COR-L47 (cell line): ENCODE measurements at regions not wholly inside any gene's neighbourhood (a gene's known extent, or its start where the extent isn't known, plus 50 kb on each side); places are given as distances from the start of the nearest gene placed in this dataset.

Experiments used
- DNase-seq: peaks from one replicate; lab custom pipeline; 2025; lab: John Stamatoyannopoulos, UW

- DNase-seq = no peak
Observed at GRCh38 chr11:71075871-71076420, 176.4 kb downstream of the SHANK2 start.

- DNase-seq = no peak
Observed at GRCh38 chr11:71075116-71075720, 177.2 kb downstream of the SHANK2 start.

- DNase-seq = no peak
Observed at GRCh38 chr11:71071736-71072509, 180.5 kb downstream of the SHANK2 start.

- DNase-seq = no peak
Observed at GRCh38 chr11:71070490-71071453, 181.6 kb downstream of the SHANK2 start.

- no peak for DNase-seq
Observed at GRCh38 chr11:71068963-71069362, 183.4 kb downstream of the SHANK2 start.

DNA sequence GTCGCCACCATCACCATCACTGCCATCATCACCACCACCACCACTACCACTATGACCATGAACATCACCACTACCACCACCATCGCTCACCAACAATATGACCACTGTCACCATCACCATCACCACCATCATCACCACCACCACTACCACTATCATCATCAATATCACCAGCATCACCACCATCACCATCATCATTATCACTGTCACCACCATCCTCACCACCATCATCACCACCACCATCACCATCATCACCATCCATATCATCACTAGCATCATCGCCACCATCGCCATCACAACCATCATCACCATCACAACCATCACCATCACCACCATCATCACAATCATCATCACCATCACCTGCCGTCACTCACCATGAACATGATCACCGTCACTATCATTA is 184.6 kb downstream of the SHANK2 start:
- DNase-seq = no peak

- no peak for DNase-seq
Observed at GRCh38 chr11:71066311-71066710, 186.1 kb downstream of the SHANK2 start.

DNA sequence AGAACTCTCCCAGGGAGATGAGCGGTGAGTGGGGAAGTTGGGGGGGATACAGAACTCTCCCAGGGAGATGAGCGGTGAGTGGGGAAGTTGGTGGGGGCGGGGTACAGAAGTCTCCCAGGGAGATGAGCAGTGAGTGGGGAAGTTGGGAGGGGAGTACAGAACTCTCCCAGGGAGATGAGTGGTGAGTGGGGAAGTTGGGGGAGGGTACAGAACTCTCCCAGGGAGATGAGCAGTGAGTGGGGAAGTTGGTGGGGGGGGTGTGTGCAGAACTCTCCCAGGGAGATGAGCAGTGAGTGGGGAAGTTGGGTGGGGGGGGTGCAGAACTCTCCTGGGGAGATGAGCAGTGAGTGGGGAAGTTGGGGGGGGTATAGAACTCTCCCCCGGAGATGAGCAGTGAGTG is 186.5 kb downstream of the SHANK2 start:
- DNase-seq = no peak

- DNase-seq = no peak
Observed at GRCh38 chr11:71064702-71065515, 187.5 kb downstream of the SHANK2 start.

DNA sequence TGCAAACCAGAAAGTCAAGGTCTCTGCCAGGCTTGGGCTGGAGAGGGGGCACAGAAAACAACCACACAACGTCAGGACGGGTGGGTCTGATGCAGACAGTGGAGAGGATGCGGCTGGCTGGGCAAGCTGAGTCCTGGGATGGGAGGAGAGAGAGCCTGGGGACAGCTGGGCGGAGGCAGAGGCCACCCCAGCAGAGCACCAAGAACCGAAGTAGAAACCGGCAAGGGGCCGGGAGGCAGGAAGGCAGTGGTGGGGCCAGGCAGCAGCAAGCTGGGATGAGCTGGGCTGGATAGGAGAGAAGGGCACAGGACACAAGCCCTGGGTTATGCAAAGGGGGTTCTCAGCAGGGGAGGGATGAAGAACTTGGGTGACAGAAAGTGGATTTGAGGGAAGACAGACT is 188.2 kb downstream of the SHANK2 start:
- DNase-seq = no peak

GRCh38 chr11:71063129-71063528 is 189.2 kb downstream of the SHANK2 start:
- DNase-seq = no peak

GRCh38 chr11:71062199-71062598 is 190.2 kb downstream of the SHANK2 start:
- no peak for DNase-seq

GRCh38 chr11:71060391-71060791 is 192.0 kb downstream of the SHANK2 start:
- DNase-seq = no peak

- DNase-seq = no peak
Observed at GRCh38 chr11:71059662-71060061, 192.7 kb downstream of the SHANK2 start.

DNA sequence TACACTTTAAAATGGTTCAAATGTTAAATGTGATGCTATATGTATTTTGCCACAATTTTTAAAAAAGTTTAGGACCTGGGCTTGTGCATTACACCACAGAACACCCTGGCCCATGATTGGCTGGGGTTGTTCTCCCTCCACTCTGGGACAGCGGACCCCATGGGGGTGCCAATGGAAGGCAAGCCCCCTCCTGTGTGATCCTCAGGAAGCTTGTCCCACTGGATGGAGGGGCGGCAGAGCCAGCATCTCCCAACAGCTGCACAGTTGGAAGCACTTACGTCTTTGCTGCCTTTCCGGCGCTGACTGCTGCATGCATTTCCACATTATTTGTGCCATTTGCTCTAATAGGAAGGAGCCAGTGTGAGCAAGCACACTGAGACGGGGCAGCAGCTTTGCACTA is 196.5 kb downstream of the SHANK2 start:
- no peak for DNase-seq
